ENCODE measurements at regions not wholly inside any gene's neighbourhood (a gene's known extent, or its start where the extent isn't known, plus 50 kb on each side); places are given as distances from the start of the nearest gene placed in this dataset.

DNA sequence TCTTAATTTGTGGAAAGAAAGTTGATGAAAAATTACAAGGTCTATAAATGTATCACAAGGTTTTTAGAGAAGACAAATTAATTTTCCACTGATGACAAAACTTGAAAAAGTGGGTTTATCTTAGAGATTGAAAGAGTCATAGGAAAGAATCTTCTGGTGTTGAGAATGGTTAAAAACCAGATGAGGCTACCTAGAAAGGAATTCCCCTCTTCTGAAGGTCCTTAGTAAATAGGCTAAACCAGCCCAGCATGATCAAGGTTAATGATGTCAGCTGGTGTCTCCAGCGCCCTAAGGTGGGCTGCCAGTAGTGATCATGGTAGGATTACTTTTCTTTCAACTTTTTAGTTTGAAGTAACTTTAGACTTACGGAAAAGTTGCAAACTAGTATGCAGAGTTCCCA is 71.8 kb upstream of the PGRMC2 start:
- in situ Hi-C loops (cut with MboI; ENCODE audit: low pct_unique_long_range_greater_than_20kb in 2 of 9, low sequenced_read_pairs in 9 of 9, unreplicated experiment in 9 of 9): no loop called here
- Histone ChIP-seq H3K4me3 (no peak overlapping the region), H3K27ac (no peak overlapping the region), H3K4me1 (replicated peaks in 1 of 2) (no peaks in the 10 kb centered on the region)
- no peak for ATAC-seq (replicated peaks in 6 of 8)
- 67 to 100% (median 88%) methylated on average over 1 to 2 of the region's 2 CpGs; no CpG with 5 or more reads in 1 of the 10 experiments for whole genome bisulfite sequencing, 10 experiments

DNA sequence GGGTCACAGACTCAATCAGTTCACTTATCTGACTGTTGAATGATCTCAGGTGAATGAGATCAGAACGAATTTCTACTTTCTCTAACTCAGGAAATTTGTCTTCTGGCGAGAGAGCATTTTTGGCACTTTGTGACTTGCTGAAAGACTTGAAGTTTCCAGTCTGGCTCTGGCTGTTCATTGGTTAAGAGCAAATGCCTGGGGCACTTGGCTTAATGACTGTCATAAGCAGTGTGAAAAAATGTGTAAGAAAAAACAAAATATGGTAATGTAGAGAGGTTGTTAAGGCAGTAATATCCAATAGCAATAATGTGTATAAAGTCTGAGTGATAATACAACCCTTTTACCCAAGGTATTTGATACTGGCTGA is 71.3 kb upstream of the PGRMC2 start:
- Histone ChIP-seq H3K4me3 (no peak overlapping the region), H3K4me1 (replicated peaks in 1 of 2) (no peaks in the 10 kb centered on the region), H3K27ac (no peak overlapping the region)
- 19 to 75% (median 60%) methylated on average over 1 to 2 of the region's 2 CpGs; no CpG with 5 or more reads in 4 of the 10 experiments for WGBS, 10 experiments
- in situ Hi-C loops (cut with MboI; ENCODE audit: low pct_unique_long_range_greater_than_20kb in 2 of 9, low sequenced_read_pairs in 9 of 9, unreplicated experiment in 9 of 9): no loop called here
- peak in 3 of 8 experiments; percentile 13 to 56 (median 18) for ATAC-seq (replicated peaks in 6 of 8)

DNA sequence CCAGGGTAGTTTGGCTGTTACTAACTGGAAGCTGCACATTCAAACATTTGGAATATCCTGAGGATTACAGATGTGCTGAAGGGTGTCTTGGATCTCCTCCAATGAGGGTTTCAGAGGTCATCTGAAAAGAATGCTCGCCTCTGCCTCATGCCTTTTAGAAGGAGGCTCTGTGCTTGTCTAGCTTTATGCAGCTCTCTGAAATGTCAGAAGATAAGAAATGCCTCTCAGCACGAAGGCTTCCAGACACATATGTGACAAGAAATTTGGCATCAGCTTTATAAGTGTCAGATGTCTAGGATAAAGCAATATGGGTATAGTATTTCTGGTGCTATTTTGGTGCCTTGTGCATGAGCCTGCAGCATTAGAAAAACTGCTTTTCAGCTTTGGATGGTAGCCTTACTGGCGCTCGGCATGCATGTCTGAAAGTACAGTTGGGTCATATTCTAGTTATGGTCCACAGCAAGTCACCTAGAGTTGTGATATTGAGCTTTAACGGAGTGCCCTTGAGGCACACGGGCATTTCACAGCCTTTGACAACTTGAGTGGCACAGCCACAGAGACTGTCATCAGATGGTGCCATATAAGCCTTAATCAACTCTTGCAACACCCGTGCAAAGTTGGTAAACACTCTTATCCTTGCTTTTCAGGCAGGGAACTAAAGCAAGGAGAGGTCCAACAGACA is 70.8 kb upstream of the PGRMC2 start:
- WGBS, 10 experiments: 17 to 100% (median 93%) methylated on average over 1 to 5 of the region's 7 CpGs; no CpG with 5 or more reads in 4 of the 10 experiments
- Histone ChIP-seq H3K4me1 (replicated peaks in 1 of 2) (no peaks in the 10 kb centered on the region), H3K27ac (no peak overlapping the region), H3K4me3 (no peak overlapping the region)
- ATAC-seq (replicated peaks in 6 of 8): peak in 3 of 8 experiments; percentile 41 to 59 (median 57)
- in situ Hi-C loops (cut with MboI; ENCODE audit: low pct_unique_long_range_greater_than_20kb in 2 of 9, low sequenced_read_pairs in 9 of 9, unreplicated experiment in 9 of 9): no loop called here

DNA sequence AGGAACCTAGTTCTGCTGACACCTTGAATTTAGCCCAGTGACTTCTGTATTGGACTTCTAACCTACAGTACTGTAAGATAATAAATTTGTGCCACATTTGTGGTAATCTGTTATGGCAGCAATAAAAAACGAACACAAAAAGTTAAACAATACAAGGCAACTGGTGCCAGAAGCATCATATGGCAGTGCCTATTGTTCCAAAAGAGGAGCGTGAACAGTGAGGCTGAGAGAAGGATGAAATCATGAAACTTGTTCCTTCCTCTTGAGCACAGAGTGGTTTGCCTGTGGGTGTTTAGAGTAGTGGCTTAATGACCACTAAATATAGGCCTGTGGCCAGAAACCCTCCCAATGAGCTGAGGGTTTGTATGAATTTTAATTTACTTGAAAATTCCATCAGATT is 69.7 kb upstream of the PGRMC2 start:
- 13 to 100% (median 68%) methylated on average over 1 to 2 of the region's 2 CpGs; no CpG with 5 or more reads in 2 of the 10 experiments for WGBS, 10 experiments

GRCh38 chr4:128355305-128355704 is 67.7 kb upstream of the PGRMC2 start:
- Histone ChIP-seq H3K27ac (no peak overlapping the region), H3K4me3 (no peak overlapping the region), H3K4me1 (replicated peaks in 1 of 2) (no peaks in the 10 kb centered on the region)
- no peak for ATAC-seq (replicated peaks in 6 of 8)
- WGBS, 10 experiments: 48 to 100% (median 67%) methylated on average over 1 to 4 of the region's 4 CpGs
- in situ Hi-C loops (cut with MboI; ENCODE audit: low pct_unique_long_range_greater_than_20kb in 2 of 9, low sequenced_read_pairs in 9 of 9, unreplicated experiment in 9 of 9): no loop called here

More for the DNA sequence above, 69.7 kb upstream of the PGRMC2 start:
- H3K4me3 ChIP-seq: no peak overlapping the region
- no peak overlapping the region for H3K27ac ChIP-seq
- in situ Hi-C loops (cut with MboI; ENCODE audit: low pct_unique_long_range_greater_than_20kb in 2 of 9, low sequenced_read_pairs in 9 of 9, unreplicated experiment in 9 of 9): no loop called here
- H3K4me1 ChIP-seq (replicated peaks in 1 of 2): no peaks in the 10 kb centered on the region
- no peak for ATAC-seq (replicated peaks in 6 of 8)

DNA sequence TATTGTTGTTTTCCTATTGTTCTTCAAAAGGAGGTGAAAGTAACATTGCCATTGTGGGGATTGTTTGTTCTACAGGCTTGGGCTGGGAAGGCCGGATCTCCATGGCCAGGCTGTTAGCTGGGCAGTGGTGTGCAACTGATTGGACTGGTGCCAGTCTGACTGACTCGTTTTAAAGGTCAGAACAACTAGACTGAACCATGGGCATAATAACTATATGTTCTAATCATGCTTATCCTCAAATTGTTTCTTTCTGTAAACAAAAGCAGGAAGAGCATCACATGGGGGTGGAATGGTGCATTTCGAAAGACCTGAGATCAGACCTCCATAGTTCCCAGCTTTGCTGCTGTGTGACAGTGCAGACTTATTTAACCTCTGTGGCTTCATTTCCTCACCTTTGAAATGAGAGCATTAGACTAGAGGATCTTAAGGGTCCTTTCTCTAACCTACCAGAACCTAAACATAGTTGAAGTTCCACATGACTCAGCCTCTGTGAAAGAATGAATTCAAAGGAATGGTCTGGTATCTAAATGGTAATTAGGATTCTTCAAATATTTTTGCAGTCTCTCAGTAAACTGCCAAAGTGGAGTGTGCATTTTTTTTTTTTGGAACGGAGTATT is 66.7 kb upstream of the PGRMC2 start:
- ATAC-seq (replicated peaks in 6 of 8): peak in 6 of 8 experiments; percentile 39 to 76 (median 58)
- no peak overlapping the region for H3K27ac ChIP-seq

DNA sequence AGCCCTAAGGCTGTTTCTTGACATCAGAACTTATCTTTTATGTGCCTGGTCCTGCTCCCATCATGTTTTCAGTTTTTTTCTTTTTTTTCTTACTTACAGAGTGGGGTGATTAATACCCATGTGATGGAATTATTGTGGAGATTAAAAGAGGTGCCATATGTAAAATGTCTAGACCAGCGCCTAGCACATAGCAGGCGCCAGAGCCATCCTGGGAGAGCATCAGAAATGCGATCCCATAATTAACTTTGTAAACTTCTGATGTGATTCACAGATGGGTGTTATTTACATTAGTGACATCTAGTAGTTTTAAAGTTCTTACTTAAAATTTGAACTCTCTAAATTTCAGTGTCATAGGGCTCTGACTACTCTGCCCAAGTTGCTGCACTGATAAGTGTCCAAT is 66.2 kb upstream of the PGRMC2 start:
- Histone ChIP-seq H3K4me3 (no peak overlapping the region), H3K27ac (no peak overlapping the region), H3K4me1 (replicated peaks in 1 of 2) (no peaks in the 10 kb centered on the region)
- in situ Hi-C loops (cut with MboI; ENCODE audit: low pct_unique_long_range_greater_than_20kb in 2 of 9, low sequenced_read_pairs in 9 of 9, unreplicated experiment in 9 of 9): no loop called here
- ATAC-seq (replicated peaks in 6 of 8): no peak
- 80 to 100% (median 96%) methylated on average over 1 to 3 of the region's 3 CpGs; no CpG with 5 or more reads in 1 of the 10 experiments for WGBS, 10 experiments

More for the DNA sequence above, 66.7 kb upstream of the PGRMC2 start:
- in situ Hi-C loops (cut with MboI; ENCODE audit: low pct_unique_long_range_greater_than_20kb in 2 of 9, low sequenced_read_pairs in 9 of 9, unreplicated experiment in 9 of 9): no loop called here
- Histone ChIP-seq H3K4me1 (replicated peaks in 1 of 2) (no peaks in the 10 kb centered on the region), H3K4me3 (no peak overlapping the region)
- 15 to 92% (median 51%) methylated on average over 1 to 4 of the region's 4 CpGs; no CpG with 5 or more reads in 2 of the 10 experiments for WGBS, 10 experiments

DNA sequence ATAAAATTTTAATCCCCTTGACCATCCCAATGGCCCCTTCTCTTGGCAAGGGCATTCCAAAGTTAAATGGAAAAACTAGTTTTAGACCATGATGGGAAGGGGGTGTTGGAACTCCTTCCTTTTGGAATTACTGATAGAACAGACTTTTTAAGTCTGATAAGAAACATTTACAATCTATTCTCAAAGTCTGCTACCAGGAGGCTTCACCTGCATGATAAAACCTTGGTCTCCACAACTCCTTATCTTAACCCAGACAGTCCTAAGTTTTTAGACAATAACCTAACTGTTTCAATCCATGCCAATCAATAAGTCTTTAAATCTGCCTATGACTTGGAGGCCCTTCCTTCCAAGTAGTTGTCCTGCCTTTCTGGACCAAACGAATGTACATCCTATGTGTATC is 63.9 kb upstream of the PGRMC2 start:
- Histone ChIP-seq H3K27ac (no peak overlapping the region), H3K4me3 (no peak overlapping the region), H3K4me1 (replicated peaks in 1 of 2) (no peaks in the 10 kb centered on the region)
- in situ Hi-C loops (cut with MboI; ENCODE audit: low pct_unique_long_range_greater_than_20kb in 2 of 9, low sequenced_read_pairs in 9 of 9, unreplicated experiment in 9 of 9): no loop called here
- no peak for ATAC-seq (replicated peaks in 6 of 8)
- 40 to 100% (median 67%) methylated on average over 1 of the region's 1 CpG; no CpG with 5 or more reads in 3 of the 10 experiments for WGBS, 10 experiments

DNA sequence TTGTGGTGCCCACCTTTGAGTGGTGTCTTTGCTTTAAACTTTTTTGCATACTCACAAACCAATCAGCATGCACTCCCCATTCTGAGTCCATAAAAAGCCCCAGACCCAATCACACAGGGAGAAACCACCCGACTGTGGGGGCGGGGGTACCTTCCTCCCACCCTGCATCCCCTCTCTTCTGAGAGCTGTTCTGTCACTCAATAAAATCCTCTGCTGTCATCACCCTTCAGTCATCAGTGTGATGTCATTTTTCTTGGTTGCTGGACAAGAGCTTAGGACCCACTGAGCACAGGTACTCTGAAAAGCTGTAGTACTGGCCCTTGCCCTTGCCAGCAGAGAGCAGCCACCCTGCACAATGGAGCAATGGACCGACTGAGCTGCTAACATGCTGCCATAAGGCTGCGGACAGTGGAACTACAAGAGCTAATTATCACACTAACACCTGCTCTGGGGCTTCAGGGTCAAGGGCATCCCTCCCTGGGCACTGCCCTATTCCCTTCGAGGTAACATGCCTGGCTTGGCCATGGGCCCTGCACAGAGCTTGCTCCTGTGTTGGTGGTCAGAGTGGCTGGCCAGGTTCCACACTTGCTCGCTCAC is 62.9 kb upstream of the PGRMC2 start:
- WGBS, 10 experiments: 50 to 90% (median 80%) methylated on average over 1 to 4 of the region's 6 CpGs; no CpG with 5 or more reads in 4 of the 10 experiments
- Histone ChIP-seq H3K4me1 (replicated peaks in 1 of 2) (no peaks in the 10 kb centered on the region), H3K4me3 (no peak overlapping the region), H3K27ac (no peak overlapping the region)
- in situ Hi-C loops (cut with MboI; ENCODE audit: low pct_unique_long_range_greater_than_20kb in 2 of 9, low sequenced_read_pairs in 9 of 9, unreplicated experiment in 9 of 9): no loop called here
- ATAC-seq (replicated peaks in 6 of 8): peak in 1 of 8 experiments; percentile 18

DNA sequence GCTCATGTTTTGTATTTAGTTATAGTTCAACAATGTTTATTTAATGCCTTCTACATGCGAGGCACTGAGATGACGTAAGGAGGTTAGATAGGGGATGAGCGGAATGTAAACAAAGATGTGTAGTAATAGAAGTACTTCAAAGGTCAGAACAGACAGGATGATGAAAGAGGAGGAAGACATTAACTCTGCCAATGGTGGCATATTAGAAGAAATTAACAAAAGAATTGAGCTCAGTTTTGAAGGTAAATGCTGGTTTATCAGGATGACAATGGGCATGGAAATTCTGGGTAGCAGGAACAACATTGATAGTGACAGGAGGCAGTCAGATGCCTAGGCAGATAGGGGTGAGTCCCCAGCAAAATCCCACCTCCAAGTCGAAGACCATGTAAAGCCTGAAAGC is 62.3 kb upstream of the PGRMC2 start:
- in situ Hi-C loops (cut with MboI; ENCODE audit: low pct_unique_long_range_greater_than_20kb in 2 of 9, low sequenced_read_pairs in 9 of 9, unreplicated experiment in 9 of 9): no loop called here
- 46 to 90% (median 83%) methylated on average over 2 to 4 of the region's 4 CpGs for WGBS, 10 experiments
- peak in 1 of 8 experiments; percentile 72 for ATAC-seq (replicated peaks in 6 of 8)
- Histone ChIP-seq H3K27ac (no peak overlapping the region), H3K4me3 (no peak overlapping the region), H3K4me1 (replicated peaks in 1 of 2) (no peaks in the 10 kb centered on the region)

DNA sequence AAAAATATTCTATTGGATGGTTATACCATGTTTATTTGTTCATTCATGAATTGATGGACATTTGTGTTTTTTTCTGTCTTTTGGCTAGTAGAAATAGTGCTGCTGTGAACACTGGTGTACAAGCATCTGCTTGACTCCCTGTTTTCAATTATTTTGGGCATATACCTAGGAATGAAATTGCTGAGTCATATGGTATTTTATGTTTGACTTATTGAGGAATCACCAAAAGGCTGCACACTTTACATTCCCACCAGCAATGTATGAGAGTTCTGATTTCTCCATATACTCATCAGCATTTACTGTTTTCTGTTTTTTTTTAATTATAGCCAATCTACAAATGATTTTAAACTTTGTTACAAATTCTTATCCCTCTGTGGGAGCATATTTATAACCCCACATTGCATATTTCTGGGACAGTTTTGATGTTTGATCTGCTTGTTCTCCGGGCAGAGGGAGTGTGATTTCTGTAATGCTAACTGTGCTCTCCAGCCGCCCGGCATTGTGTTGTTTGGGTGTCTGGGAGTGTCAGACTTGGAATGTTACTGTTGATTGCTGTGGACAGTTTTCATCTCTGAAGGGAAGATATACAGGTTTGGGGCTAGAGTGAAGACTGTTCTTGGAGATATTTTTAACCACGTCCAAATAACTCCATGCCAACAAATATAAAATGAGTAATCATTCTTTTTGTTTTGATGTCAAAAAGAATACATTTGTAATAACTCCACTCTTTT is 60.5 kb upstream of the PGRMC2 start:
- in situ Hi-C loops (cut with MboI; ENCODE audit: low pct_unique_long_range_greater_than_20kb in 2 of 9, low sequenced_read_pairs in 9 of 9, unreplicated experiment in 9 of 9): no loop called here
- 13 to 100% (median 73%) methylated on average over 1 to 4 of the region's 4 CpGs; no CpG with 5 or more reads in 1 of the 10 experiments for WGBS, 10 experiments
- Histone ChIP-seq H3K4me1 (replicated peaks in 1 of 2) (no peaks in the 10 kb centered on the region), H3K4me3 (no peak overlapping the region), H3K27ac (no peak overlapping the region)
- ATAC-seq (replicated peaks in 6 of 8): peak in 3 of 8 experiments; percentile 42 to 86 (median 66)

- ATAC-seq (replicated peaks in 6 of 8): peak in 2 of 8 experiments; percentile 59
- in situ Hi-C loops (cut with MboI; ENCODE audit: low pct_unique_long_range_greater_than_20kb in 2 of 9, low sequenced_read_pairs in 9 of 9, unreplicated experiment in 9 of 9): no loop called here
- Histone ChIP-seq H3K4me3 (no peak overlapping the region), H3K27ac (no peak overlapping the region), H3K4me1 (replicated peaks in 1 of 2) (no peaks in the 10 kb centered on the region)
- 58 to 100% (median 89%) methylated on average over 1 to 4 of the region's 4 CpGs; no CpG with 5 or more reads in 2 of the 10 experiments for WGBS, 10 experiments
Measured at GRCh38 chr4:128347175-128347868, 59.7 kb upstream of the PGRMC2 start.
